GM12874 (cell line): ENCODE measurements at regions not wholly inside any gene's neighbourhood (a gene's known extent, or its start where the extent isn't known, plus 50 kb on each side); places are given as distances from the start of the nearest gene placed in this dataset.

ENCODE experiments used
- TF ChIP-seq, protein P1 (sequence below): IDR thresholded peaks from 2 replicates; pipeline ENCODE4 v1.5.1; 2011; ENCODE audit warnings: low read depth, mild to moderate bottlenecking, control low read depth, low read length, moderate library complexity; ENCODE audit not compliant: insufficient read depth

DNA sequence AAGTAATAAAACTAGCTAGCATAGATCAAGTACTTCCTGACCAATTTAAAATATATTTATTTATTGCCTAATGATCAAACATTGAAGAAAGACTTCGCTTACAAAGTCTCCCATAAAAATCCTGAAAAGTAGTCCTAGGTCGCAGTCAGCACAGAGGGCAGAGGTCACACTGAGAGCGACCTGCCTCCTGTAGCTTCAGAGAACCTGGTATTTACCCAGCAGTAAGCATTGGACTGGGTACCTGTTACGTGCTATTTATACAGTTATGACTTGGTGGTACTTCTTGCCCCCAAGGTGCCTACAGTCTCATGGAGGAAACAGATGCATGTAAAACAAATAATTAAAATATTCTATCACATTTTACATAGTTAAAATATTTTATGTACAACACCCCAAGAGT is 274.1 kb upstream of the G2E3 start:
- TF ChIP-seq, protein P1, sequence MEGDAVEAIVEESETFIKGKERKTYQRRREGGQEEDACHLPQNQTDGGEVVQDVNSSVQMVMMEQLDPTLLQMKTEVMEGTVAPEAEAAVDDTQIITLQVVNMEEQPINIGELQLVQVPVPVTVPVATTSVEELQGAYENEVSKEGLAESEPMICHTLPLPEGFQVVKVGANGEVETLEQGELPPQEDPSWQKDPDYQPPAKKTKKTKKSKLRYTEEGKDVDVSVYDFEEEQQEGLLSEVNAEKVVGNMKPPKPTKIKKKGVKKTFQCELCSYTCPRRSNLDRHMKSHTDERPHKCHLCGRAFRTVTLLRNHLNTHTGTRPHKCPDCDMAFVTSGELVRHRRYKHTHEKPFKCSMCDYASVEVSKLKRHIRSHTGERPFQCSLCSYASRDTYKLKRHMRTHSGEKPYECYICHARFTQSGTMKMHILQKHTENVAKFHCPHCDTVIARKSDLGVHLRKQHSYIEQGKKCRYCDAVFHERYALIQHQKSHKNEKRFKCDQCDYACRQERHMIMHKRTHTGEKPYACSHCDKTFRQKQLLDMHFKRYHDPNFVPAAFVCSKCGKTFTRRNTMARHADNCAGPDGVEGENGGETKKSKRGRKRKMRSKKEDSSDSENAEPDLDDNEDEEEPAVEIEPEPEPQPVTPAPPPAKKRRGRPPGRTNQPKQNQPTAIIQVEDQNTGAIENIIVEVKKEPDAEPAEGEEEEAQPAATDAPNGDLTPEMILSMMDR, result no peak

- TF ChIP-seq, protein P1, result no peak
These were observed 271.1 kb upstream of the G2E3 start for GRCh38 chr14:30287579-30288445.

DNA sequence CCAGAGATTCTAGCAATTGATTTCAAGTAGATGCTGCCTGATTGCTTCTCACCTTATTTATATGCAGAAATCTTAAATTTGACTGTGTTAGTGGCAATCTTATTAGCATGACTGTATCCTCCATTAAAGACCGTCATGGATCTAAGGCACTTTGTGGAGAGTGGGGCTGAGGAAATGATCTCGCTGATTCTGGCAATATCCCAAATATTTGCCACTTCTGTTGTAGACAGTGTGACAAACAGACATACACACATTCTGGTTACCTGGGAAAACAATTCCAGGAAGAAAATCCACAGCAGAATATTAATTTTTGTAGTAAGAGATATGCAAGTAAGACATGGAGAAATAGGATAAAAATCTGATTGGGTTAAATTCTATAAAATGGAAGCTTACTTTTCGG is 269.0 kb upstream of the G2E3 start:
- TF ChIP-seq, protein P1, result no peak

- TF ChIP-seq, protein P1, result no peak
These were observed 267.7 kb upstream of the G2E3 start for GRCh38 chr14:30291216-30291615.

DNA sequence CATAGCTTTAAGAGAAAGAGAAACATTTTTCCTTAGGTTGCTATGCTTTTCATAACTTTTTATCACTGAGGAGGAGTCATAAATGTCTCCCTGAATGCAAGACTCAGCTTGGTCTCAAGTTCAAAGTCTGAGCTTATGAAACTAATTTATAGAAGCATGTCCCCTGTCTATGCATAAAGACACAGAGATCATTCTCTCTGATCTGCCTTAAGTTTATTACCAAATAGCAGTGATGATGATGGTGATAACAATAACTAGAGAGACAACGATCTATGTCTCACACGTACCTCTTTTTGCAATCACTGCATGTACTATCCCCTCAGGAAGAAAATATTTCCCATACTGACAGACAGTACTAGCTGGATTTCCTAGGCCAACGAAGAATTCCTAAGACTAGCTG is 266.4 kb upstream of the G2E3 start:
- TF ChIP-seq, protein P1, result no peak

- TF ChIP-seq, protein P1, result no peak
These were observed 263.0 kb upstream of the G2E3 start for GRCh38 chr14:30295980-30296379.

GRCh38 chr14:30296931-30297405 is 262.0 kb upstream of the G2E3 start:
- TF ChIP-seq, protein P1, result no peak
